Neural cell (in vitro differentiated cells): ENCODE measurements at regions not wholly inside any gene's neighbourhood (a gene's known extent, or its start where the extent isn't known, plus 50 kb on each side); places are given as distances from the start of the nearest gene placed in this dataset.

Source experiments
- EZH2 ChIP-seq: fragments of 200-600, 300-800 bp; shearing (Covaris generic), sonication (generic); IDR thresholded peaks from 2 replicates; pipeline ENCODE4 v1.6.1; 2014; ENCODE audit warnings: antibody characterized with exemption, low read length, borderline replicate concordance, mild to moderate bottlenecking; ENCODE audit not compliant: insufficient read depth, poor library complexity, severe bottlenecking
- POLR2AphosphoS5 ChIP-seq: IDR thresholded peaks from 2 replicates; pipeline ENCODE4 v1.6.1; 2012
- REST ChIP-seq: IDR thresholded peaks from 2 replicates; pipeline ENCODE4 v1.6.1; 2012; ENCODE audit warnings: borderline replicate concordance
- TF ChIP-seq, protein P1 (sequence below): fragments of 450-650 bp; IDR thresholded peaks from 2 replicates; pipeline ENCODE4 v1.5.1; 2014; ENCODE audit warnings: antibody characterized with exemption, mild to moderate bottlenecking, moderate library complexity; ENCODE audit not compliant: poor library complexity, severe bottlenecking

GRCh38 chr4:46586566-46586965 is 196.6 kb upstream of the GABRA2 start:
- TF ChIP-seq, protein P1, sequence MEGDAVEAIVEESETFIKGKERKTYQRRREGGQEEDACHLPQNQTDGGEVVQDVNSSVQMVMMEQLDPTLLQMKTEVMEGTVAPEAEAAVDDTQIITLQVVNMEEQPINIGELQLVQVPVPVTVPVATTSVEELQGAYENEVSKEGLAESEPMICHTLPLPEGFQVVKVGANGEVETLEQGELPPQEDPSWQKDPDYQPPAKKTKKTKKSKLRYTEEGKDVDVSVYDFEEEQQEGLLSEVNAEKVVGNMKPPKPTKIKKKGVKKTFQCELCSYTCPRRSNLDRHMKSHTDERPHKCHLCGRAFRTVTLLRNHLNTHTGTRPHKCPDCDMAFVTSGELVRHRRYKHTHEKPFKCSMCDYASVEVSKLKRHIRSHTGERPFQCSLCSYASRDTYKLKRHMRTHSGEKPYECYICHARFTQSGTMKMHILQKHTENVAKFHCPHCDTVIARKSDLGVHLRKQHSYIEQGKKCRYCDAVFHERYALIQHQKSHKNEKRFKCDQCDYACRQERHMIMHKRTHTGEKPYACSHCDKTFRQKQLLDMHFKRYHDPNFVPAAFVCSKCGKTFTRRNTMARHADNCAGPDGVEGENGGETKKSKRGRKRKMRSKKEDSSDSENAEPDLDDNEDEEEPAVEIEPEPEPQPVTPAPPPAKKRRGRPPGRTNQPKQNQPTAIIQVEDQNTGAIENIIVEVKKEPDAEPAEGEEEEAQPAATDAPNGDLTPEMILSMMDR, result no peak
- no peak for TF ChIP-seq EZH2
- TF ChIP-seq REST, result no peak
- TF ChIP-seq POLR2AphosphoS5, result no peak
